Lower leg skin (tissue), 4 donors: ENCODE measurements at regions not wholly inside any gene's neighbourhood (a gene's known extent, or its start where the extent isn't known, plus 50 kb on each side); places are given as distances from the start of the nearest gene placed in this dataset.

Experiments used
- DNase-seq, 2 donors: peaks; one replicate each; pipeline ENCODE4 v3.0.0-alpha.2; 2019; ENCODE audit warnings: low spot score in 2 of 2
- H3K4me3 ChIP-seq: fragments of 200-600 bp; sonication (generic); 2 replicates; pipeline ENCODE4 v1.5.1; 2017; ENCODE audit warnings: mild to moderate bottlenecking, low read depth; ENCODE audit not compliant: poor library complexity, severe bottlenecking
- POLR2A ChIP-seq, 2 donors: fragments of 450-650 bp; IDR thresholded peaks; one replicate each; pipeline ENCODE4 v1.6.1; 2016 to 2017; ENCODE audit warnings: antibody characterized with exemption in 2 of 2, mild to moderate bottlenecking in 1 of 2, moderate library complexity in 1 of 2
- WGBS, 2 donors: methylation state at CpG; one replicate each; pipeline ENCODE4 v1.1.5; 2018; 5-methylcytosine and 5-hydroxymethylcytosine counted together
- intact Hi-C: fragments of 100-400 bp; cut with DNase I; formaldehyde crosslinking; loops from one replicate; pipeline ENCODE4 v1.15.0; 2023; ENCODE audit warnings: low total_unique reads
- TF ChIP-seq, protein P1 (sequence below), 3 donors: fragments of 450-650 bp; IDR thresholded peaks; one replicate each; pipeline ENCODE4 v1.5.1; 2016; ENCODE audit warnings: antibody characterized with exemption in 3 of 3, mild to moderate bottlenecking in 3 of 3, moderate library complexity in 2 of 3

DNA sequence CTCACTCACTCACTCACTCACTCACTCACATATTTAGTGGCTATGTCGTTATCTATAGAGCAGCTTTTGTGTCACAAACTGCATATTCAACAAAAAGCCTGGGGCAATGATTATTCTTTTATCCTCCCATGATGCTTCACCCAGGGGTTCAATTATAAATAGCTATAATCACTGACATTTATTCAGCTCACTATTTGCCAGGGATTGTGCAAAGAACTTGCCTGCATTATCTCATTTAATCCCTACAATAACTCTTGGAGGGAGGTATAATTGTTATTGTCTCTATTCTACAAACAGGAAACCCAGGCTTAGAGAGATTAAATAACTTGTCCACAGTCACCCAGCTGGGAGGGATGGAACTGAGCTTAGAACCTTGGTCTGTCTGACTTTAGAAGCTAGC is 298.0 kb upstream of the MSX2 start:
- DNase-seq = no peak
- intact Hi-C loops = no loop called here
- no peak overlapping the region for H3K4me3 ChIP-seq
- 44 to 52% methylated on average over 1 of the region's 1 CpG for WGBS, 2 donors
- TF ChIP-seq, protein P1, sequence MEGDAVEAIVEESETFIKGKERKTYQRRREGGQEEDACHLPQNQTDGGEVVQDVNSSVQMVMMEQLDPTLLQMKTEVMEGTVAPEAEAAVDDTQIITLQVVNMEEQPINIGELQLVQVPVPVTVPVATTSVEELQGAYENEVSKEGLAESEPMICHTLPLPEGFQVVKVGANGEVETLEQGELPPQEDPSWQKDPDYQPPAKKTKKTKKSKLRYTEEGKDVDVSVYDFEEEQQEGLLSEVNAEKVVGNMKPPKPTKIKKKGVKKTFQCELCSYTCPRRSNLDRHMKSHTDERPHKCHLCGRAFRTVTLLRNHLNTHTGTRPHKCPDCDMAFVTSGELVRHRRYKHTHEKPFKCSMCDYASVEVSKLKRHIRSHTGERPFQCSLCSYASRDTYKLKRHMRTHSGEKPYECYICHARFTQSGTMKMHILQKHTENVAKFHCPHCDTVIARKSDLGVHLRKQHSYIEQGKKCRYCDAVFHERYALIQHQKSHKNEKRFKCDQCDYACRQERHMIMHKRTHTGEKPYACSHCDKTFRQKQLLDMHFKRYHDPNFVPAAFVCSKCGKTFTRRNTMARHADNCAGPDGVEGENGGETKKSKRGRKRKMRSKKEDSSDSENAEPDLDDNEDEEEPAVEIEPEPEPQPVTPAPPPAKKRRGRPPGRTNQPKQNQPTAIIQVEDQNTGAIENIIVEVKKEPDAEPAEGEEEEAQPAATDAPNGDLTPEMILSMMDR (IDR thresholded peaks at IDR 0.05) = no peak
- no peak for TF ChIP-seq POLR2A (IDR thresholded peaks at IDR 0.05)

DNA sequence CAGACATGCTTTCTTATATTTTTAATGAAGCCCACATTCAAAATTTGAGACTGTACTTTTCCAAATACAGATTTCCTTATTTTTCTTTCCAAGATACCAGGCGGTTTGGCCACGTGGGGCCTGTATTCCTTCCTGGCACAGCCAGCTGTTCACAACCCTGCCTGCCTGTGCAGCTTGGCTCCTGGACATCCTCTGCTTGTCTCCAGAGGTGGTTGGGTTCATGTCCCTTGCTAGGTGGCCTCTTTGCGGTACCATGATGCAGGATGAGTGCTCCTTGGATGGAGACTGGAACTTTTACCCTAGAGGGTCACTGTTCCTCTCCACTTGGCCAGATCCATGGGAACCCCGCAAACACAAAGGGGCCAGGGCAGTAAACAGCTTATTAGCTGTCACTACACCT is 297.5 kb upstream of the MSX2 start:
- WGBS, 2 donors = 47 to 51% methylated on average over 4 of the region's 4 CpGs
- intact Hi-C loops = no loop called here
- no peak for TF ChIP-seq POLR2A (IDR thresholded peaks at IDR 0.05)
- TF ChIP-seq, protein P1 (IDR thresholded peaks at IDR 0.05) = no peak
- no peak overlapping the region for H3K4me3 ChIP-seq
- no peak for DNase-seq

DNA sequence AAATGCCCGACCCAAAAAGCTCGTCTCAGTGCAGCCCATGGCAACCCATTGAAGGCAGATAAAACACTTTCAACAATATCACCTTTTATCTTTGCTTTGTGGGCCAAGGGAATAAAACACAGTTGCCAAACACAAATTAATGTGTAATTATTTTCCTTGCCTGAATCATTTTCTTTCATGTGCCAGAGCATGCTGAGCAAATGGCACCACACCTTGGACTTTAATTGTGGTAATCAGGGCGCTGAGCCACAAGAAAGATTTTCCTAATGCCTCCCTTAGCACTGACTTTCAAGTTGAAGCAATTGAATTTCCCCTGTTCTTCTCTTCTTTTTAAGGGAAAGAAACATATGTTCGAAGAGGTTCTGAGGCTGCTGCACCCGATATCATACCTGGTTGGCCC is 297.1 kb upstream of the MSX2 start:
- 45 to 53% methylated on average over 5 of the region's 5 CpGs for WGBS, 2 donors
- DNase-seq = no peak
- TF ChIP-seq, protein P1 (IDR thresholded peaks at IDR 0.05) = no peak
- no peak for TF ChIP-seq POLR2A (IDR thresholded peaks at IDR 0.05)
- no peak overlapping the region for H3K4me3 ChIP-seq
- intact Hi-C loops = no loop called here

DNA sequence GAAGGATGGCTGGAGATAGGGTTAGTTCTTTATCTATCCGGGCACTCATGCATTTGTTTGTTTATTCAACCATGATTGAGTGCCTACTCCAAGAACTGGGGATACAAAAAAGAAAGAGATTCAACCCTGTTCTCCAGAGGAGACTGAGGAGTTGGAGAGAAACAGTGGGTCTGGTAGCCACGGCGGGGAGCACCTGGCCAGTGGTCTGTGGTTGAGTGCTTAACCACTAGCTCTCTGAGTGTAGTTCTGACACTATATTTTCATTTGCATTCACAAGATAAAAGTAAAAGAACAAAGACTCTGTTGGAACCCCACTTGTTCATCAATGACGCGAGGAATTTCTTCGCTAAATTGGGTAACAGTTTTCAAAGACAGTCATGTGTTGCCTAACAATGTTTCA is 295.5 kb upstream of the MSX2 start:
- TF ChIP-seq, protein P1 (IDR thresholded peaks at IDR 0.05) = no peak
- TF ChIP-seq POLR2A (IDR thresholded peaks at IDR 0.05) = no peak
- WGBS, 2 donors = 82 to 87% methylated on average over 6 of the region's 6 CpGs
- intact Hi-C loops = no loop called here
- H3K4me3 ChIP-seq = no peak overlapping the region
- DNase-seq = no peak

DNA sequence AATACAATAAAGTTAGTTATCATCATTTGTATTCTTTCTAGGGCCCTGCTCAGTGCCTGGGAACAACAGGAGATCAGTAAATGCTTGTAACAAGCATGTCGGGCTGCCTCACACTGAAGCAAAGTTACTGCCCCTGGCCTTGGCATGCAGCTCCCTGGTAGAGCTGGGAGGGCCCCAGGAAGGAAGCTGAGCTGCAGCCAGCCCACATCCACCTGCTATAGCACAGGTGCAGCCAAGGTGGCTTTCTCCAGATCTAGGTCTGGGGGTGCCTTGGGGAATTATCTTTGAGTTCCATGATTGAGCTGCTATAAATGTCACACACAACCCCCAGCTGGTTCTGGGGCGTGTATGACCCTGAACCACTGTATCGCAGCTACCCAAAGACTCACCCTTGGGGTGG is 293.4 kb upstream of the MSX2 start:
- intact Hi-C loops = no loop called here
- TF ChIP-seq, protein P1 (IDR thresholded peaks at IDR 0.05) = no peak
- TF ChIP-seq POLR2A (IDR thresholded peaks at IDR 0.05) = no peak
- H3K4me3 ChIP-seq = no peak overlapping the region
- WGBS, 2 donors = 63 to 72% methylated on average over 3 of the region's 3 CpGs
- DNase-seq = no peak

DNA sequence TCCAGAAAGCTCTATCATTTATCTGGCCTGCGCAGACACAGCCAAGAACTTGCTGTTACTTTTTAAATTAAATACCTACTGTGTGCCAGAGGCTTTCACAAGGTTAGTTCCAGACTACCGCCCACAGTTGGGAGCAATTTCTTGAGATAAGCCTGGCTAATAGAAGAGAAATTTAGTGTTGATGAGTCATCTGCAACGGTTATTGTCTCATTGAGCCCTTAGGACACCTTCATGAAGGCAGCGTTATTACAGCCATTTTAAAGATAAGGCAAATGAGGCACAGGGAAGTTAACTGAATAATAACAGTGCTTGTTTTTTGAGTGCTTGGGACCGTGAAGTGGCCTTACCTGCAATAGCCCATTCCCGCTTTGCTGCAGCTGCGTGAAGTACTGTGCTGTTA is 292.9 kb upstream of the MSX2 start:
- 65 to 75% methylated on average over 7 of the region's 7 CpGs for WGBS, 2 donors
- H3K4me3 ChIP-seq = no peak overlapping the region
- TF ChIP-seq POLR2A (IDR thresholded peaks at IDR 0.05) = no peak
- TF ChIP-seq, protein P1 (IDR thresholded peaks at IDR 0.05) = no peak
- no peak for DNase-seq
- intact Hi-C loops = no loop called here
